HepG2 (cell line): ENCODE measurements at regions not wholly inside any gene's neighbourhood (a gene's known extent, or its start where the extent isn't known, plus 50 kb on each side); places are given as distances from the start of the nearest gene placed in this dataset.

ENCODE experiments used
- ATAC-seq: fragments of 200-7000 bp; cut with Tn5 transposase; 3 replicates; pipeline ENCODE4 v1.9.1; 2020; ENCODE audit warnings: mild to moderate bottlenecking, moderate library complexity
- BruUV-seq: library from RNA; stranded (reverse); fragments of 400-500 nt; replicated peaks from 2 replicates; lab custom pipeline; 2021; lab: Mats Ljungman, UMichigan
- CTCF ChIA-PET: fragments of 300-600 bp; formaldehyde crosslinking; extraction: SDS; loops from one replicate; lab custom pipeline; 2021; ENCODE audit warnings: low total read pairs, inconsistent platforms, low intra/inter-chr PET ratio; lab: Yijun Ruan, JAX
- POLR2A ChIA-PET: fragments of 350-600 bp; sonication (Branson Sonifier 250); formaldehyde crosslinking; loops from one replicate; lab custom pipeline; 2020; ENCODE audit warnings: antibody characterized with exemption, inconsistent platforms; lab: Yijun Ruan, JAX
- DNase-seq: peaks from one replicate; pipeline ENCODE4 v3.0.0-alpha.2; 2015; ENCODE audit warnings: low spot score
- FAIRE-seq: peaks from 3 replicates; lab custom pipeline; 2011; peaks lifted over from hg19 to GRCh38; lab: Jason Lieb, UNC
- H2AFZ ChIP-seq: one replicate; pipeline ENCODE4 v1.6.1; 2011; ENCODE audit warnings: low read length, inconsistent platforms
- H3K27ac ChIP-seq: fragments of 300-600 bp; 3 replicates; pipeline ENCODE4 v1.8.0; 2011; ENCODE audit warnings: mixed run types, mild to moderate bottlenecking, mixed read lengths, low read length, inconsistent platforms; ENCODE audit not compliant: insufficient read depth; ENCODE audit errors: extremely low read length
- H3K27me3 ChIP-seq, 2 experiments: fragments of 200-600 bp in 1 of 2; 2 replicates in 1 of 2; 3 replicates in 1 of 2; pipeline versions ENCODE4 v1.6.0 to v1.8.0; 2011; ENCODE audit warnings: low read length in 2 of 2, mild to moderate bottlenecking in 2 of 2, moderate library complexity in 2 of 2, inconsistent platforms in 1 of 2; ENCODE audit not compliant: insufficient read depth in 2 of 2, control insufficient read depth in 1 of 2
- H3K36me3 ChIP-seq, 2 experiments: fragments of 200-600 bp in 1 of 2; replicated peaks in 1 of 2; 2 replicates in 1 of 2; 3 replicates in 1 of 2; pipeline versions ENCODE4 v1.5.1 to v1.8.0; 2011; ENCODE audit warnings: low read length in 2 of 2, inconsistent platforms in 1 of 2; ENCODE audit not compliant: insufficient read depth in 2 of 2, control insufficient read depth in 1 of 2
- H3K4me1 ChIP-seq: 2 replicates; pipeline ENCODE4 v1.5.1; 2012; ENCODE audit warnings: low read length, inconsistent platforms; ENCODE audit not compliant: insufficient read depth
- H3K4me2 ChIP-seq: 2 replicates; pipeline ENCODE4 v1.6.0; 2011; ENCODE audit warnings: low read depth, low read length, inconsistent platforms
- H3K4me3 ChIP-seq, 3 experiments: fragments of 200-600 bp in 1 of 3; sonication (generic), shearing (Covaris generic) in 1 of 3; replicated peaks in 1 of 3; 2 replicates each; pipeline ENCODE4 v1.5.1; 2011 to 2016; ENCODE audit warnings: low read length in 3 of 3, inconsistent platforms in 2 of 3, low read depth in 2 of 3, mild to moderate bottlenecking in 2 of 3, control low read depth in 1 of 3, mixed read lengths in 1 of 3; ENCODE audit not compliant: insufficient read depth in 1 of 3
- H3K79me2 ChIP-seq: one replicate; pipeline ENCODE4 v1.6.1; 2011; ENCODE audit warnings: low read length, inconsistent platforms; ENCODE audit not compliant: insufficient read depth
- H3K9ac ChIP-seq: 2 replicates; pipeline ENCODE4 v1.6.0; 2011; ENCODE audit warnings: mild to moderate bottlenecking, low read depth, low read length, inconsistent platforms; ENCODE audit not compliant: insufficient read depth
- H3K9me3 ChIP-seq: 2 replicates; pipeline ENCODE4 v1.5.1; 2012; ENCODE audit warnings: mild to moderate bottlenecking, low read length
- H4K20me1 ChIP-seq: 2 replicates; pipeline ENCODE4 v1.6.0; 2011; ENCODE audit warnings: inconsistent platforms, mild to moderate bottlenecking, low read length, moderate library complexity; ENCODE audit not compliant: insufficient read depth
- ARID3A ChIP-seq: IDR thresholded peaks from 2 replicates; pipeline ENCODE4 v1.6.1; 2012; ENCODE audit warnings: low read depth, low read length, improper control_type of control experiment
- CHD2 ChIP-seq: IDR thresholded peaks from 2 replicates; pipeline ENCODE4 v1.6.1; 2011; ENCODE audit warnings: low read depth, low read length, improper control_type of control experiment
- FOSL1 ChIP-seq: sonication (generic); formaldehyde crosslinking; IDR thresholded peaks from 2 replicates; pipeline ENCODE4 v1.9.0; 2021; ENCODE audit warnings: missing genetic modification reagents, borderline replicate concordance
- GMEB1 ChIP-seq: sonication (generic); formaldehyde crosslinking; IDR thresholded peaks from 2 replicates; pipeline ENCODE4 v1.5.1; 2020; ENCODE audit warnings: missing genetic modification reagents, mild to moderate bottlenecking, borderline replicate concordance
- HMG20B ChIP-seq: conservative IDR thresholded peaks from 2 replicates; pipeline ENCODE4 v1.6.1; 2016; ENCODE audit warnings: missing genetic modification reagents, missing compliant biosample characterization
- IKZF5 ChIP-seq: IDR thresholded peaks from 2 replicates; pipeline ENCODE4 v1.6.1; 2018; ENCODE audit warnings: missing genetic modification reagents, mild to moderate bottlenecking, missing compliant biosample characterization
- ONECUT2 ChIP-seq: sonication (generic); formaldehyde crosslinking; IDR thresholded peaks from 2 replicates; pipeline ENCODE4 v1.4.0; 2020; ENCODE audit warnings: missing genetic modification reagents
- SYNCRIP ChIP-seq: fragments of 200-400 bp; formaldehyde crosslinking; IDR thresholded peaks from 2 replicates; pipeline ENCODE4 v1.6.1; 2018; ENCODE audit warnings: mild to moderate bottlenecking, low read depth, low read length; ENCODE audit not compliant: insufficient read depth
- THAP11 ChIP-seq: IDR thresholded peaks from 2 replicates; pipeline ENCODE4 v1.6.1; 2016; ENCODE audit warnings: missing biosample characterization, missing genetic modification reagents
- THAP9 ChIP-seq: sonication (generic); formaldehyde crosslinking; IDR thresholded peaks from 2 replicates; pipeline ENCODE4; 2020; ENCODE audit warnings: missing genetic modification reagents, mild to moderate bottlenecking, borderline replicate concordance
- TOPORS ChIP-seq: sonication (generic); formaldehyde crosslinking; IDR thresholded peaks from 2 replicates; pipeline ENCODE4 v1.8.0; 2023; ENCODE audit warnings: mild to moderate bottlenecking, missing genetic modification reagents
- TSC22D2 ChIP-seq: sonication (generic); formaldehyde crosslinking; IDR thresholded peaks from 2 replicates; pipeline ENCODE4 v1.5.1; 2020; ENCODE audit warnings: missing genetic modification reagents, mild to moderate bottlenecking, borderline replicate concordance
- ZFY ChIP-seq: sonication (generic); formaldehyde crosslinking; IDR thresholded peaks from 2 replicates; pipeline ENCODE4 v1.4.0; 2020; ENCODE audit warnings: missing genetic modification reagents
- ZNF766 ChIP-seq: sonication (generic); formaldehyde crosslinking; IDR thresholded peaks from 2 replicates; pipeline ENCODE4 v1.5.0; 2020; ENCODE audit warnings: missing genetic modification reagents, borderline replicate concordance
- in situ Hi-C: cut with HindIII; loops from 2 replicates; pipeline ENCODE4 v1.10.0; 2017; ENCODE audit warnings: low pct_unique_long_range_greater_than_20kb; ENCODE audit not compliant: extremely low pct_ligation_motif_present
- intact Hi-C: fragments of 100-400 bp; cut with micrococcal nuclease; formaldehyde crosslinking; loops from one replicate; pipeline ENCODE4 v1.10.0; 2022; ENCODE audit not compliant: unreplicated experiment

GRCh38 chr5:104513640-104514072 is 951.1 kb upstream of the NUDT12 start:
- BruUV-seq: no TSS peak
- DNase-seq (no peak), FAIRE-seq (no peak), ATAC-seq (no peak)
- in situ Hi-C loops: no loop called here
- Histone ChIP-seq H3K9me3 (peaks cover 28% of the 10 kb centered on the region), H3K4me2 (no peak overlapping the region), H3K27me3 (no peaks in the 10 kb centered on the region), H3K4me1 (no peaks in the 10 kb centered on the region), H3K4me3 (no peak overlapping the region), H4K20me1 (no peaks in the 10 kb centered on the region), H3K36me3 (no peaks in the 10 kb centered on the region), H3K9ac (no peak overlapping the region), H2AFZ (no peak overlapping the region), H3K27ac (no peak overlapping the region), H3K79me2 (no peaks in the 10 kb centered on the region)
- POLR2A ChIA-PET: no interaction called here
- intact Hi-C loops: no loop called here
- no peak for TF ChIP-seq THAP11 (CRISPR knock-in tag)
- TF ChIP-seq ZNF766 (CRISPR knock-in tag): no peak
- TF ChIP-seq TOPORS (CRISPR knock-in tag): no peak
- TF ChIP-seq ZFY (CRISPR knock-in tag): no peak
- TF ChIP-seq FOSL1 (CRISPR knock-in tag): no peak
- no peak for TF ChIP-seq THAP9 (CRISPR knock-in tag)
- no peak for TF ChIP-seq SYNCRIP
- no peak for TF ChIP-seq TSC22D2
- TF ChIP-seq HMG20B (CRISPR knock-in tag): no peak
- no peak for TF ChIP-seq ONECUT2
- TF ChIP-seq ARID3A: no peak
- TF ChIP-seq GMEB1 (CRISPR knock-in tag): no peak
- TF ChIP-seq CHD2: no peak
- TF ChIP-seq IKZF5 (CRISPR knock-in tag): no peak
- CTCF ChIA-PET: no interaction called here
